Naive thymus-derived CD4-positive, alpha-beta T cell (primary cell): ENCODE measurements at regions not wholly inside any gene's neighbourhood (a gene's known extent, or its start where the extent isn't known, plus 50 kb on each side); places are given as distances from the start of the nearest gene placed in this dataset.

Experiments
- ATAC-seq: fragments of 150-1000 bp; cut with Tn5 transposase; 2 replicates; pipeline ENCODE4 v1.10.0; 2021; ENCODE audit warnings: mild to moderate bottlenecking, moderate library complexity
- CTCF ChIA-PET: fragments of 350-600 bp; sonication (Branson Sonifier 250); formaldehyde crosslinking; loops from one replicate; lab custom pipeline; 2021; ENCODE audit warnings: antibody characterized with exemption; lab: Charles Lee
- POLR2A ChIA-PET: fragments of 350-600 bp; sonication (Branson Sonifier 250); formaldehyde crosslinking; loops from one replicate; lab custom pipeline; 2021; ENCODE audit warnings: antibody characterized with exemption, inconsistent platforms; lab: Charles Lee
- DNase-seq, 9 donors: peaks; one replicate each; pipeline versions ENCODE4 v3.0.0 to v3.0.0-alpha.2; 2020 to 2022; ENCODE audit warnings: mixed read lengths in 1 of 9
- H3K27ac ChIP-seq: one replicate; pipeline ENCODE4 v1.7.0; 2013; ENCODE audit warnings: mild to moderate bottlenecking, low read depth, low read length, moderate library complexity
- H3K27me3 ChIP-seq, 2 donors: one replicate each; pipeline ENCODE4 v1.7.0; 2013; ENCODE audit warnings: low read length in 2 of 2, mild to moderate bottlenecking in 2 of 2, moderate library complexity in 2 of 2; ENCODE audit not compliant: control insufficient read depth in 2 of 2, insufficient read depth in 2 of 2
- H3K36me3 ChIP-seq, 3 experiments: 1 replicate in 2 of 3; 2 replicates in 1 of 3; pipeline ENCODE4 v1.7.0; 2013; ENCODE audit warnings: low read length in 3 of 3, mild to moderate bottlenecking in 3 of 3, moderate library complexity in 1 of 3; ENCODE audit not compliant: insufficient read depth in 3 of 3, control insufficient read depth in 2 of 3
- H3K4me1 ChIP-seq, 2 donors: one replicate each; pipeline ENCODE4 v1.7.0; 2013; ENCODE audit warnings: low read length in 2 of 2, mild to moderate bottlenecking in 2 of 2, moderate library complexity in 1 of 2; ENCODE audit not compliant: control insufficient read depth in 2 of 2, insufficient read depth in 2 of 2
- H3K4me3 ChIP-seq: 2 replicates; pipeline ENCODE4 v1.7.0; 2013; ENCODE audit warnings: mild to moderate bottlenecking, low read length
- H3K9me3 ChIP-seq, 3 experiments: 1 replicate in 2 of 3; 2 replicates in 1 of 3; pipeline ENCODE4 v1.7.0; 2013; ENCODE audit warnings: low read length in 3 of 3; ENCODE audit not compliant: control insufficient read depth in 2 of 3
- H3K27ac Mint-ChIP-seq, 9 donors: one replicate each; pipeline ENCODE4 v1.8.0; 2020 to 2022; ENCODE audit warnings: mixed read lengths in 9 of 9, mild to moderate bottlenecking in 8 of 9, moderate library complexity in 5 of 9, inconsistent platforms in 2 of 9
- H3K27me3 Mint-ChIP-seq, 5 donors: one replicate each; pipeline ENCODE4 v1.8.0; 2021 to 2022; ENCODE audit warnings: mixed read lengths in 5 of 5, mild to moderate bottlenecking in 1 of 5
- H3K36me3 Mint-ChIP-seq, 5 donors: one replicate each; pipeline ENCODE4 v1.8.0; 2020 to 2022; ENCODE audit warnings: mixed read lengths in 5 of 5, mild to moderate bottlenecking in 3 of 5, inconsistent platforms in 1 of 5
- H3K4me1 Mint-ChIP-seq, 7 donors: one replicate each; pipeline ENCODE4 v1.8.0; 2020 to 2022; ENCODE audit warnings: mixed read lengths in 7 of 7, mild to moderate bottlenecking in 3 of 7, inconsistent platforms in 1 of 7
- H3K4me3 Mint-ChIP-seq, 10 donors: one replicate each; pipeline ENCODE4 v1.8.0; 2020 to 2022; ENCODE audit warnings: mild to moderate bottlenecking in 10 of 10, mixed read lengths in 10 of 10, moderate library complexity in 6 of 10, inconsistent platforms in 2 of 10
- H3K9me3 Mint-ChIP-seq, 11 donors: one replicate each; pipeline ENCODE4 v1.8.0; 2020 to 2022; ENCODE audit warnings: mixed read lengths in 11 of 11, mild to moderate bottlenecking in 4 of 11, inconsistent platforms in 1 of 11, moderate library complexity in 1 of 11
- intact Hi-C, 2 donors: fragments of 100-400 bp; cut with micrococcal nuclease; formaldehyde crosslinking; loops; one replicate each; pipeline ENCODE4 v1.15.1; 2023

DNA sequence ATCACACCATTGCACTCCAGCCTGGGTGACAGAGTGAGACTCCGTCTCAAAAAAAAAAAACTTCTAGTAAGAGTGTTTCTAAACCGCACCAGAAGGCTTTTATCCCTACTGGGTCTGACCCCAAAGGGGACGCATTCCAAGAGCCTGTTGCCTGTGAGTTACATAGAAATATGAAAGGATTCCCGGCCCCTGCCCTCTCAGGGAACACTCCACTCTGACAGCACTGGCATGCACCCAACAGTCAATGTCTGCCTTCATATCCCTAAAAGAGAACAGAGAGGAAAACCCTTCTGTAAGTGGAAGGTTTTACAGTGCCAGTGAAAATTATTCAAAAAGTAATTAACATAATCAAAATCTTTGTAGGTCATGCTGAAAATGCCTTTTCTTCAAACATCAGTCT is 117.1 kb upstream of the PTPRT start:
- ATAC-seq (no peak), DNase-seq (no peak)
- no peaks in the 10 kb centered on the region for H3K4me1 ChIP-seq
- H3K9me3 ChIP-seq, result peaks cover 0 to 7% (median 0%) of the 10 kb centered on the region in 3 experiments
- H3K36me3 ChIP-seq, result no peaks in the 10 kb centered on the region
- POLR2A ChIA-PET, result no interaction called here
- H3K27ac ChIP-seq, result no peak overlapping the region
- H3K27me3 ChIP-seq, result no peaks in the 10 kb centered on the region
- Mint-ChIP-seq H3K4me1 (no peaks in the 10 kb centered on the region), H3K27me3 (peaks cover 0 to 20% (median 15%) of the 10 kb centered on the region in 5 donors), H3K9me3 (peaks cover 0 to 16% (median 5%) of the 10 kb centered on the region in 11 donors), H3K36me3 (no peaks in the 10 kb centered on the region), H3K4me3 (no peak overlapping the region), H3K27ac (no peak overlapping the region)
- intact Hi-C loops, result no loop called here
- CTCF ChIA-PET, result no interaction called here
- no peak overlapping the region for H3K4me3 ChIP-seq

- ChIA-PET CTCF (no interaction called here), POLR2A (no interaction called here)
- no peak for DNase-seq
- H3K9me3 ChIP-seq, result peaks cover 0 to 7% (median 0%) of the 10 kb centered on the region in 3 experiments
- H3K27me3 Mint-ChIP-seq, result peaks cover 0 to 21% (median 18%) of the 10 kb centered on the region in 5 donors
- H3K4me3 Mint-ChIP-seq, result no peak overlapping the region
- H3K36me3 ChIP-seq, result no peaks in the 10 kb centered on the region
- no peaks in the 10 kb centered on the region for H3K4me1 Mint-ChIP-seq
- H3K27me3 ChIP-seq, result no peaks in the 10 kb centered on the region
- intact Hi-C loops, result no loop called here
- H3K9me3 Mint-ChIP-seq, result peaks cover 0 to 16% (median 5%) of the 10 kb centered on the region in 11 donors
- no peaks in the 10 kb centered on the region for H3K4me1 ChIP-seq
- ATAC-seq, result no peak
- no peak overlapping the region for H3K4me3 ChIP-seq
- no peak overlapping the region for H3K27ac ChIP-seq
- H3K27ac Mint-ChIP-seq, result no peak overlapping the region
- H3K36me3 Mint-ChIP-seq, result no peaks in the 10 kb centered on the region
Measured at GRCh38 chr20:43305749-43306148, 116.0 kb upstream of the PTPRT start.

- Histone ChIP-seq H3K27me3 (no peaks in the 10 kb centered on the region), H3K9me3 (peaks cover 0 to 7% (median 0%) of the 10 kb centered on the region in 3 experiments), H3K36me3 (no peaks in the 10 kb centered on the region), H3K27ac (no peak overlapping the region), H3K4me3 (no peak overlapping the region), H3K4me1 (no peaks in the 10 kb centered on the region)
- intact Hi-C loops, result no loop called here
- H3K4me3 Mint-ChIP-seq, result no peak overlapping the region
- H3K27ac Mint-ChIP-seq, result no peak overlapping the region
- peaks cover 0 to 12% (median 4%) of the 10 kb centered on the region in 11 donors for H3K9me3 Mint-ChIP-seq
- DNase-seq (no peak), ATAC-seq (no peak)
- ChIA-PET CTCF (no interaction called here), POLR2A (no interaction called here)
- peaks cover 0 to 21% (median 18%) of the 10 kb centered on the region in 5 donors for H3K27me3 Mint-ChIP-seq
- H3K36me3 Mint-ChIP-seq, result no peaks in the 10 kb centered on the region
- no peaks in the 10 kb centered on the region for H3K4me1 Mint-ChIP-seq
Measured at GRCh38 chr20:43304598-43304997, 114.9 kb upstream of the PTPRT start.

DNA sequence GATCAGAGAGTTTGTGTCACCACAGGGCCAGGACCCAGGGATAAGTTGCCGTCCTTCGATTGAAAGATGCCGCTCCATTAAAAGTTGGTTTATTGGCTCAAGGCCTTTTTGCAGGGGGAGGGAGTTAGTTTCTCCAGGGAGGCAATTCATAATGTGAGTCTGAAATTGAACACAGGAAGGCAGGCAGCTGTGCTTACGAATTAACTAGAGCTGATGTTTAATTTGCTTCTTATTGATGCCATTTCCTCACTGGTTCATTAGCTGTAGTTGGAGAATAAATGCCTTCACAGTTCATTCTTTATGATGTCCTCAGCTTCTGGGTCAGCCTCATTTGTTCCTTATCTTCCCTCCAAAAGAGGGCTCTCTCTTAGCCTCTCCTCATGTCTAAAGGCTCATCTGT is 113.2 kb upstream of the PTPRT start:
- Mint-ChIP-seq H3K27me3 (peaks cover 0 to 23% (median 21%) of the 10 kb centered on the region in 5 donors), H3K36me3 (no peaks in the 10 kb centered on the region), H3K27ac (no peak overlapping the region), H3K4me1 (no peaks in the 10 kb centered on the region), H3K4me3 (no peak overlapping the region), H3K9me3 (peaks cover 0 to 6% (median 2%) of the 10 kb centered on the region in 11 donors)
- intact Hi-C loops, result no loop called here
- Histone ChIP-seq H3K27ac (no peak overlapping the region), H3K36me3 (no peaks in the 10 kb centered on the region), H3K4me3 (no peak overlapping the region), H3K27me3 (no peaks in the 10 kb centered on the region), H3K9me3 (no peaks in the 10 kb centered on the region), H3K4me1 (no peaks in the 10 kb centered on the region)
- DNase-seq, result no peak
- ATAC-seq, result no peak
- ChIA-PET CTCF (no interaction called here), POLR2A (no interaction called here)

DNA sequence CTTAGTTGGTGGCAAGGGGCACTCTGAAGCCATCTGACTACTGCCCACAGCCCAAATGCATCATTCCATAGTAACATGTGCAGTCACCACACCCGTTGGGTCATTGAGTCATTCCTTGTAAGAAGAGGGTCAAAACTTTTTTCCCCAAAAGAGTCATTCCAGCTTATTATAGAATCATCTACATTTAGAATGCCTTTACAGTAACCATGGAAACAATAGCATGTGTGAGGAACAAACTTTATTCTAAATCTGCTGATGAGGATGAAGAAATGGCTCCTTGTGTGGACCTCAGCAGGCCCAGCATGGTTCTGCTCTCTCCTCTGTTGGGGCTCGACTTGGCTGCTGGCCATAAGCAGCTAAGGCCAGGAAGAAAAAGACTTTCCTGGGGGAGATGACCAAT is 111.2 kb upstream of the PTPRT start:
- intact Hi-C loops, result no loop called here
- H3K4me1 Mint-ChIP-seq, result no peaks in the 10 kb centered on the region
- ATAC-seq (no peak), DNase-seq (no peak)
- Histone ChIP-seq H3K27ac (no peak overlapping the region), H3K4me3 (no peak overlapping the region), H3K27me3 (no peaks in the 10 kb centered on the region), H3K36me3 (no peaks in the 10 kb centered on the region), H3K9me3 (no peaks in the 10 kb centered on the region), H3K4me1 (no peaks in the 10 kb centered on the region)
- H3K4me3 Mint-ChIP-seq, result no peak overlapping the region
- ChIA-PET CTCF (no interaction called here), POLR2A (no interaction called here)
- no peak overlapping the region for H3K27ac Mint-ChIP-seq
- H3K36me3 Mint-ChIP-seq, result no peaks in the 10 kb centered on the region
- H3K27me3 Mint-ChIP-seq, result peaks cover 0 to 25% (median 21%) of the 10 kb centered on the region in 5 donors
- H3K9me3 Mint-ChIP-seq, result peaks cover 0 to 25% (median 8%) of the 10 kb centered on the region in 11 donors

DNA sequence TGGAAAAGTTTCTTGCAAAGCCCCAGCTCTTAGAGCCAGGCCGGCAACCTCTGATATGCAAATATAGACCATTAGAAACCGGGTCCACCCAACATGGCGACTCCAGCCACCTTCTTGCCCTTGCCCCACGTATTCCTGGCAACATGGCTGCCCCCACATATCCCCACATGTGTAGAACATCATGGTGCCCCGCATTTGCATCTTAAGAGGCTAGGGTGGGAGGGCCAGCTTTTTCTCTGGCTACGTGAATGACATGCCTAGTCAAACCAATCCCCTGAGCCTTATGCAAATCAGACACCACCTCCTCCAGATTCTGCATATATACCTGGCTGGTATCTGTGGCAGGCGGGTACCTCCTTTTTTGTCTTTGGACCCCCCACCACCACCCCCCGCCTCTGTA is 106.1 kb upstream of the PTPRT start:
- POLR2A ChIA-PET, result no interaction called here
- Mint-ChIP-seq H3K27me3 (peaks cover 0 to 16% (median 7%) of the 10 kb centered on the region in 5 donors), H3K9me3 (peaks cover 0 to 42% (median 10%) of the 10 kb centered on the region in 11 donors), H3K4me3 (no peak overlapping the region), H3K36me3 (no peaks in the 10 kb centered on the region), H3K27ac (no peak overlapping the region), H3K4me1 (no peaks in the 10 kb centered on the region)
- no peak overlapping the region for H3K4me3 ChIP-seq
- CTCF ChIA-PET, result no interaction called here
- no peaks in the 10 kb centered on the region for H3K9me3 ChIP-seq
- intact Hi-C loops, result no loop called here
- no peaks in the 10 kb centered on the region for H3K4me1 ChIP-seq
- ATAC-seq (no peak), DNase-seq (no peak)
- no peaks in the 10 kb centered on the region for H3K27me3 ChIP-seq
- no peaks in the 10 kb centered on the region for H3K36me3 ChIP-seq
- H3K27ac ChIP-seq, result no peak overlapping the region

DNA sequence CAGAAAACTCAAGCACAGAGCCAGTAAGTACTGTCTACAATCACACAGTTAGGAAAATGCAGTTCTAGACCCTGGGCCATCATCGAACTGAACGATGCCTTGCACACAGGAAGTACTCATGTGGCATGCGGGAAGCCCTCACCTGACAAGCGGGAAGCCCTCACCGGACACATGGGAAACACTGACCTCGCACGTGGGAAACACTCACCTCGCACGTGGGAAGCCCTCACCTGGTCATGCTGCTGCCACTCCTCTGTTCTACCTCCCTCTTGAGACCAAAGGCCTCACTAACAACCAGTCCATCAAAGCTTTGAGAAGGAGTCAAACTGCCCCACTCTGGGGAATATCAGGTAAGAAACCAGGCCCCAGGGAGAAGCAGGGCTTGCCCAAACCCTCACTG is 105.6 kb upstream of the PTPRT start:
- no peaks in the 10 kb centered on the region for H3K9me3 ChIP-seq
- ChIA-PET CTCF (no interaction called here), POLR2A (no interaction called here)
- Mint-ChIP-seq H3K27me3 (peaks cover 0 to 19% (median 9%) of the 10 kb centered on the region in 5 donors), H3K9me3 (peaks cover 0 to 42% (median 10%) of the 10 kb centered on the region in 11 donors), H3K4me3 (no peak overlapping the region), H3K36me3 (no peaks in the 10 kb centered on the region), H3K27ac (no peak overlapping the region), H3K4me1 (peaks cover 0 to 1% (median 0%) of the 10 kb centered on the region in 7 donors)
- no peaks in the 10 kb centered on the region for H3K36me3 ChIP-seq
- no peaks in the 10 kb centered on the region for H3K27me3 ChIP-seq
- H3K27ac ChIP-seq, result no peak overlapping the region
- no peak for DNase-seq
- H3K4me3 ChIP-seq, result no peak overlapping the region
- no peak for ATAC-seq
- intact Hi-C loops, result no loop called here
- H3K4me1 ChIP-seq, result no peaks in the 10 kb centered on the region
